Caco-2 (cell line): ENCODE measurements at regions not wholly inside any gene's neighbourhood (a gene's known extent, or its start where the extent isn't known, plus 50 kb on each side); places are given as distances from the start of the nearest gene placed in this dataset.

Source experiments
- BruUV-seq: library from RNA; stranded (reverse); fragments of 400-500 nt; replicated peaks from 2 replicates; lab custom pipeline; 2021; lab: Mats Ljungman, UMichigan
- CTCF ChIA-PET: fragments of 300-600 bp; sonication (Branson Sonifier 250); formaldehyde crosslinking; loops from one replicate; lab custom pipeline; 2022; ENCODE audit warnings: antibody characterized with exemption; lab: Charles Lee
- POLR2A ChIA-PET: fragments of 300-600 bp; sonication (Branson Sonifier 250); formaldehyde crosslinking; loops from one replicate; lab custom pipeline; 2022; ENCODE audit warnings: antibody characterized with exemption; lab: Charles Lee
- DNase-seq, 2 experiments: peaks; one replicate each; pipeline versions ENCODE4 v3.0.0 to v3.0.0-alpha.2; 2020 to 2022
- H3K27me3 ChIP-seq: replicated peaks from 2 replicates; pipeline ENCODE4 v1.6.0; 2011; ENCODE audit warnings: low read length; ENCODE audit not compliant: control insufficient read depth, insufficient read depth
- H3K36me3 ChIP-seq: 2 replicates; pipeline ENCODE4 v1.5.1; 2011; ENCODE audit warnings: low read length; ENCODE audit not compliant: control insufficient read depth, insufficient read depth
- H3K4me1 ChIP-seq: fragments of 250-450 bp; sonication (Bioruptor Pico); 2 replicates; pipeline ENCODE4 v1.5.1; 2020; ENCODE audit warnings: mild to moderate bottlenecking
- H3K4me3 ChIP-seq: 2 replicates; pipeline ENCODE4 v1.5.1; 2011; ENCODE audit warnings: low read depth, mild to moderate bottlenecking, control low read depth, low read length
- H3K9me3 ChIP-seq: fragments of 250-450 bp; sonication (Bioruptor Pico); 2 replicates; pipeline ENCODE4 v1.5.1; 2020; ENCODE audit warnings: mild to moderate bottlenecking, moderate library complexity
- H3K27ac Mint-ChIP-seq: one replicate; pipeline ENCODE4 v1.8.0; 2022; ENCODE audit warnings: mixed read lengths; ENCODE audit not compliant: unreplicated experiment
- H3K27me3 Mint-ChIP-seq: one replicate; pipeline ENCODE4 v1.8.0; 2022; ENCODE audit warnings: mixed read lengths; ENCODE audit not compliant: insufficient read depth, unreplicated experiment
- H3K36me3 Mint-ChIP-seq: one replicate; pipeline ENCODE4 v1.8.0; 2022; ENCODE audit warnings: mild to moderate bottlenecking, mixed read lengths; ENCODE audit not compliant: insufficient read depth, unreplicated experiment
- H3K4me1 Mint-ChIP-seq: one replicate; pipeline ENCODE4 v1.8.0; 2022; ENCODE audit warnings: low read depth, mixed read lengths; ENCODE audit not compliant: unreplicated experiment
- H3K4me3 Mint-ChIP-seq: one replicate; pipeline ENCODE4 v1.8.0; 2022; ENCODE audit warnings: mild to moderate bottlenecking, moderate library complexity, mixed read lengths; ENCODE audit not compliant: unreplicated experiment
- H3K9me3 Mint-ChIP-seq: one replicate; pipeline ENCODE4 v1.8.0; 2022; ENCODE audit warnings: mixed read lengths; ENCODE audit not compliant: unreplicated experiment
- CTCF ChIP-seq, 2 experiments: fragments of 200-600 bp in 1 of 2; IDR thresholded peaks; 1 replicate in 1 of 2; 2 replicates in 1 of 2; pipeline versions ENCODE4 v1.5.1 to v1.8.0; 2011 to 2022; ENCODE audit warnings: antibody characterized with exemption in 1 of 2, control low read depth in 1 of 2, inconsistent platforms in 1 of 2, low read depth in 1 of 2, low read length in 1 of 2, mild to moderate bottlenecking in 1 of 2, moderate library complexity in 1 of 2; ENCODE audit not compliant: insufficient read depth in 1 of 2, severe bottlenecking in 1 of 2, unreplicated experiment in 1 of 2
- intact Hi-C: fragments of 100-400 bp; cut with micrococcal nuclease; formaldehyde crosslinking; loops from one replicate; pipeline ENCODE4 v1.10.0; 2022; ENCODE audit not compliant: unreplicated experiment

GRCh38 chr12:77615332-77615731 lies 215.4 kb upstream of the NAV3 start:
- Histone ChIP-seq H3K36me3 (no peaks in the 10 kb centered on the region), H3K4me1 (no peaks in the 10 kb centered on the region), H3K4me3 (no peak overlapping the region), H3K9me3 (no peaks in the 10 kb centered on the region; the same call in 1 of the 2 replicates), H3K27me3 (no peaks in the 10 kb centered on the region)
- no TSS peak for BruUV-seq
- intact Hi-C loops = loop anchor here (1.0 kb wide), 1 partner anchor 70 kb away; no protein-coding TSS in a partner anchor
- no peak overlapping the region for H3K27ac Mint-ChIP-seq
- no peaks in the 10 kb centered on the region for H3K4me1 Mint-ChIP-seq
- no peaks in the 10 kb centered on the region for H3K9me3 Mint-ChIP-seq
- no peaks in the 10 kb centered on the region for H3K27me3 Mint-ChIP-seq
- H3K4me3 Mint-ChIP-seq = no peak overlapping the region
- ChIA-PET POLR2A (no interaction called here), CTCF (no interaction called here)
- no peak for DNase-seq
- TF ChIP-seq CTCF (IDR thresholded peaks at IDR 0.05; ENCODE audit: insufficient read depth in 1 of 2, low read depth in 1 of 2, low read length in 1 of 2, severe bottlenecking in 1 of 2, unreplicated experiment in 1 of 2) = no peak
- no peaks in the 10 kb centered on the region for H3K36me3 Mint-ChIP-seq

- no peak overlapping the region for H3K4me3 Mint-ChIP-seq
- no peaks in the 10 kb centered on the region for H3K4me1 Mint-ChIP-seq
- Histone ChIP-seq H3K9me3 (no peaks in the 10 kb centered on the region; the same call in 1 of the 2 replicates), H3K36me3 (no peaks in the 10 kb centered on the region), H3K4me1 (no peaks in the 10 kb centered on the region), H3K4me3 (no peak overlapping the region), H3K27me3 (no peaks in the 10 kb centered on the region)
- H3K27ac Mint-ChIP-seq = no peak overlapping the region
- POLR2A ChIA-PET = no interaction called here
- DNase-seq = no peak
- H3K36me3 Mint-ChIP-seq = no peaks in the 10 kb centered on the region
- no TSS peak for BruUV-seq
- CTCF ChIA-PET = no interaction called here
- no peak for TF ChIP-seq CTCF (IDR thresholded peaks at IDR 0.05; ENCODE audit: insufficient read depth in 1 of 2, low read depth in 1 of 2, low read length in 1 of 2, severe bottlenecking in 1 of 2, unreplicated experiment in 1 of 2)
- intact Hi-C loops = no loop called here
- no peaks in the 10 kb centered on the region for H3K9me3 Mint-ChIP-seq
- no peaks in the 10 kb centered on the region for H3K27me3 Mint-ChIP-seq
Observed at GRCh38 chr12:77613411-77613810, 217.3 kb upstream of the NAV3 start.

GRCh38 chr12:77610446-77610845 lies 220.2 kb upstream of the NAV3 start:
- Mint-ChIP-seq H3K27ac (no peak overlapping the region), H3K4me1 (no peaks in the 10 kb centered on the region), H3K36me3 (no peaks in the 10 kb centered on the region), H3K9me3 (no peaks in the 10 kb centered on the region), H3K27me3 (no peaks in the 10 kb centered on the region), H3K4me3 (no peak overlapping the region)
- no peak overlapping the region for H3K4me3 ChIP-seq
- no peaks in the 10 kb centered on the region for H3K36me3 ChIP-seq
- POLR2A ChIA-PET = no interaction called here
- intact Hi-C loops = no loop called here
- CTCF ChIA-PET = no interaction called here
- H3K4me1 ChIP-seq = no peaks in the 10 kb centered on the region
- no peaks in the 10 kb centered on the region for H3K27me3 ChIP-seq
- no peaks in the 10 kb centered on the region for H3K9me3 ChIP-seq
- BruUV-seq = no TSS peak
- no peak for TF ChIP-seq CTCF (IDR thresholded peaks at IDR 0.05; ENCODE audit: insufficient read depth in 1 of 2, low read depth in 1 of 2, low read length in 1 of 2, severe bottlenecking in 1 of 2, unreplicated experiment in 1 of 2)
- no peak for DNase-seq
